ENCODE measurements at regions not wholly inside any gene's neighbourhood (a gene's known extent, or its start where the extent isn't known, plus 50 kb on each side); places are given as distances from the start of the nearest gene placed in this dataset.

- no peak overlapping the region for H3K4me3 ChIP-seq (ENCODE audit: control insufficient read depth, low read depth, low read length)
- no peak for TF ChIP-seq CTCF (conservative IDR thresholded peaks at IDR 0.05; ENCODE audit: control insufficient read depth, insufficient read depth, low read depth, low read length)
- no peak for DNase-seq (ENCODE audit: low read depth)
Observed at GRCh38 chr9:99371376-99371775, 149.3 kb downstream of the SEC61B start.

GRCh38 chr9:99373912-99374311 is 151.8 kb downstream of the SEC61B start:
- DNase-seq (ENCODE audit: low read depth) = no peak
- TF ChIP-seq CTCF (conservative IDR thresholded peaks at IDR 0.05; ENCODE audit: control insufficient read depth, insufficient read depth, low read depth, low read length) = no peak

GRCh38 chr9:99374793-99375192 is 152.7 kb downstream of the SEC61B start:
- H3K4me3 ChIP-seq (ENCODE audit: control insufficient read depth, low read depth, low read length) = no peak overlapping the region
- DNase-seq (ENCODE audit: low read depth) = no peak
- TF ChIP-seq CTCF (conservative IDR thresholded peaks at IDR 0.05; ENCODE audit: control insufficient read depth, insufficient read depth, low read depth, low read length) = no peak

More at GRCh38 chr9:99373912-99374311, 151.8 kb downstream of the SEC61B start:
- no peak overlapping the region for H3K4me3 ChIP-seq (ENCODE audit: control insufficient read depth, low read depth, low read length)

GRCh38 chr9:99375481-99375880 is 153.4 kb downstream of the SEC61B start:
- no peak for TF ChIP-seq CTCF (conservative IDR thresholded peaks at IDR 0.05; ENCODE audit: control insufficient read depth, insufficient read depth, low read depth, low read length)
- H3K4me3 ChIP-seq (ENCODE audit: control insufficient read depth, low read depth, low read length) = no peak overlapping the region
- DNase-seq (ENCODE audit: low read depth) = no peak

DNA sequence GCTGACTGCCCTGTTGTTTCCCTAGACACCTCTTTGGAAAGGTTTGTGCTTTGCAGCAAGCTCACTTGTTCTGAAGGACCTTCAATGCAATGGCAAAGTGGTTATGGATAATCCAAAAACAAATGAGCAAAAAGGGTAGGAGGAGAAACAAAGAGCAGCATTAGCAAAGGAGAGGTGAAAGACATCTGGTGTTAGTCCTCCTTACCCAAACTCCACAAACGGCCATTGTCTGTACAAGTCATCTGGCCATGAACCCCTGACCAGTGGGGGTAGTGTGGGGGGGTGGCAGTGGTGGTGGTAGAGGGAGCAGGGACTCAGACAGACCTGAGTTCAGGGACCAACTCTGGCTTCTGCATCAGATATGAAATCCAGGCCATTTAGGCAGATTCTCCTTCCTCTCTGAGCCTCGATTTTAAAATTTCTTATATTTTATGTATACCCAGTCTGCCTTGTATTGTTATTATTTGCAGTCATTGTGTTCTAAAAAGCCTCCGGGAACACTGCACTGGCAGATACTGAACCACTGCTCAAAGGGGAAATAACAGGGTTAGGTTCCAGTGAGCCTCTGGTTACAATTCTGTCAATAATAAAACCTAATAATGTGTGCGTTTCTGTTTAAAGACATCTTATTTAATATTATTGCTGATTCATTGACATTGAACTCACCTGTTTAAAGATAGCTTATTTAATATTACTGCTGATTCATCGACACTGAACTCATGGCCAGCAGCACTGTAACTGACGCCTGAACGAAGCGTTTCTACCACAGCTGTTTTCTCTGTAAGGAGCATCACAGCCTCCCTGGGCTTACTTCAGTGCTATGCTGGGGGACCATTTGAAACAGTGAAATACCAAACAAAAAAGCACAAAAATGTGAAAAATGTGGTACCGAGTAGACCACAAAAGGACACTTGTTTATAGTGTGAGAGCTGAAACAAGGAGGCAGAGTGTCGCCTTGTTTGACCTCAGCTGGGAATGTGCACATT is 156.0 kb downstream of the SEC61B start:
- no peak for DNase-seq (ENCODE audit: low read depth)
- no peak for TF ChIP-seq CTCF (conservative IDR thresholded peaks at IDR 0.05; ENCODE audit: control insufficient read depth, insufficient read depth, low read depth, low read length)
- no peak overlapping the region for H3K4me3 ChIP-seq (ENCODE audit: control insufficient read depth, low read depth, low read length)

DNA sequence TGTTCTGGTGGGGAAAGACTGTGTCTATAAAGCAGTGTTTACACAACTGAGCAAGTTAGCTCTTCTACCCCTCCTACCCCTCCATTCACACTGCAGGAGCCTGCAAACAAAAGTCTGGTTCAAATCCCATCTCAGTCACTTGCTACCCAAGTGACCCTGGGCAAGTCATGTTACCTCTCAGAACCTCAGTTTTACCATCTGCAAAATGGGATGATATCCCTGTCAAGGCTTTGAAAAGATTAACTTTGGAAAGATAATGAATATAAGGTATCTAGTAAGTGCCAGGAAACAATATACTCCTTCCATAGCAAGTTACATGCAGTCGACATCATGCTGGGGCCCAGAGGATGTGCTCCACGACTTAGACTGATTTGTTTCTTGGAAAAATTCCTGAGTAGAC is 161.5 kb downstream of the SEC61B start:
- H3K4me3 ChIP-seq (ENCODE audit: control insufficient read depth, low read depth, low read length) = no peak overlapping the region
- no peak for TF ChIP-seq CTCF (conservative IDR thresholded peaks at IDR 0.05; ENCODE audit: control insufficient read depth, insufficient read depth, low read depth, low read length)
- no peak for DNase-seq (ENCODE audit: low read depth)
